Lung (tissue), 11 donors: ENCODE measurements at regions not wholly inside any gene's neighbourhood (a gene's known extent, or its start where the extent isn't known, plus 50 kb on each side); places are given as distances from the start of the nearest gene placed in this dataset.

Source experiments
- ATAC-seq: fragments of 200-7000 bp; cut with Tn5 transposase; one replicate; pipeline ENCODE4 v1.9.1; 2020; ENCODE audit warnings: moderate number of reproducible peaks; ENCODE audit not compliant: insufficient read depth, low FRiP score
- DNase-seq, 3 donors: peaks; one replicate each; pipeline ENCODE4 v3.0.0-alpha.2; 2013 to 2017
- H3K27ac ChIP-seq, 2 donors: one replicate each; pipeline ENCODE4 v1.5.1; 2013; ENCODE audit warnings: mild to moderate bottlenecking in 2 of 2, moderate library complexity in 2 of 2, control low read depth in 1 of 2, inconsistent platforms in 1 of 2, low read depth in 1 of 2, low read length in 1 of 2
- H3K27me3 ChIP-seq, 3 donors: one replicate each; pipeline ENCODE4 v1.5.1; 2013; ENCODE audit warnings: low read length in 2 of 3; ENCODE audit not compliant: control insufficient read depth in 3 of 3, insufficient read depth in 3 of 3
- H3K36me3 ChIP-seq, 4 donors: one replicate each; pipeline ENCODE4 v1.5.1; 2013; ENCODE audit warnings: low read length in 4 of 4, mild to moderate bottlenecking in 1 of 4, moderate library complexity in 1 of 4; ENCODE audit not compliant: control insufficient read depth in 4 of 4, insufficient read depth in 4 of 4
- H3K4me1 ChIP-seq, 5 donors: one replicate each; pipeline ENCODE4 v1.5.1; 2013; ENCODE audit warnings: low read length in 5 of 5, mild to moderate bottlenecking in 2 of 5, moderate library complexity in 1 of 5; ENCODE audit not compliant: control insufficient read depth in 5 of 5, insufficient read depth in 5 of 5
- H3K4me3 ChIP-seq: one replicate; pipeline ENCODE4 v1.5.1; 2013; ENCODE audit warnings: mild to moderate bottlenecking, control low read depth, moderate library complexity
- H3K9ac ChIP-seq, 2 donors: one replicate each; pipeline ENCODE4 v1.5.1; 2013; ENCODE audit warnings: low read length in 2 of 2, control low read depth in 1 of 2; ENCODE audit not compliant: insufficient read depth in 1 of 2
- H3K9me3 ChIP-seq, 4 donors: one replicate each; pipeline ENCODE4 v1.5.1; 2013; ENCODE audit warnings: low read length in 3 of 4, mild to moderate bottlenecking in 1 of 4, moderate library complexity in 1 of 4; ENCODE audit not compliant: control insufficient read depth in 4 of 4, insufficient read depth in 3 of 4
- CTCF ChIP-seq: IDR thresholded peaks from 2 replicates; pipeline ENCODE4 v1.5.1; 2012; ENCODE audit warnings: mild to moderate bottlenecking; ENCODE audit errors: control extremely low read depth, extremely low read depth
- WGBS, 2 donors: extraction: QIAGEN DNeasy Blood & Tissue Kit; methylation state at CpG; one replicate each; pipeline ENCODE4 v1.1.7; 2013; 5-methylcytosine and 5-hydroxymethylcytosine counted together
- donor health status: control.
- donor health status: control.
- donor health status: Bipolar disorder and iron deficiency.
- donor health status: healthy.
- donor health status: DM: yes; HTN: yes; CAD: no.

DNA sequence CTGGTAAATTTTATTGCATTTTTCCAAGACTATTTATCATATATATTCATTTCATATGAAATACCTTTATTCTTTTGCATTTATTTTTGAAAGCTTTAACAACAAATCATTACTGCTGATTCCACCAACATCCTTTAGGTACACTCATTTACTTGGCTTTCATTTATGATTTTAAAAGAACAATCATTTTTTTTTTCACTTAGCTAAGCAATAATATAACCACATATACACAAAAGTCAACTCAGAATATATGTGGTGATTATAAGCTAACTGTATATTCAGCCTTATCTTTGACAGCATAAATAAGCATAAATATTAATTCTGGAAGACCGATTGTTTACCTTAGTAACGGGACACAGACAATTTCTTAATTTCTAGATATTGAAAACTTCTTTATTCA is 458.6 kb upstream of the ZNF385D start:
- H3K4me3 ChIP-seq = no peak overlapping the region
- DNase-seq = peak in 1 of 3 donors; percentile 20
- 88 to 90% methylated on average over 2 of the region's 2 CpGs for WGBS, 2 donors
- H3K27me3 ChIP-seq = no peaks in the 10 kb centered on the region
- H3K9ac ChIP-seq = no peak overlapping the region
- peaks cover 0 to 10% (median 0%) of the 10 kb centered on the region in 5 donors for H3K4me1 ChIP-seq
- no peaks in the 10 kb centered on the region for H3K9me3 ChIP-seq
- no peaks in the 10 kb centered on the region for H3K36me3 ChIP-seq
- no peak for ATAC-seq
- no peak overlapping the region for H3K27ac ChIP-seq
- no peak for TF ChIP-seq CTCF

GRCh38 chr3:22210693-22211092 is 459.7 kb upstream of the ZNF385D start:
- Histone ChIP-seq H3K9ac (no peak overlapping the region), H3K36me3 (no peaks in the 10 kb centered on the region), H3K9me3 (no peaks in the 10 kb centered on the region), H3K27me3 (no peaks in the 10 kb centered on the region), H3K27ac (no peak overlapping the region), H3K4me3 (no peak overlapping the region), H3K4me1 (peaks cover 0 to 10% (median 0%) of the 10 kb centered on the region in 5 donors)
- no peak for ATAC-seq
- TF ChIP-seq CTCF = no peak
- no peak for DNase-seq

DNA sequence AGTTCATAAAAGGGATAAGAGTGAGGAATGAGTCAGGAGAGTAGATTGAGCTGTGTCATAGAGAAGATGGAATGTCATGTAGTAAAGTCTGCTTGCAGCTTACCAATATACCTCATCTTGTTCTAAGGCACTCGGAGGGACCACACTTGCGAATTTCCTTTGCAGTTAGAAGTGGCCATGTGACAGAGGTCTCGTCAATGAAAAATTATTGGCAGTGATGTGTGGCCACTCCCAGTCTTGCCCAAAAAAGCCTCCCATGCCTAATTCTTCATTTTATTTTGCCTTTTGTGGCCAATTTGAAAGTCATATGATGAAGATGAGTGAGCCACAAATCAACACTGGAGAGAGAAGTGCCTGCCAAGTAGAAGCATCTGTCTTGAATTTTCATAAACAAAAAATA is 465.6 kb upstream of the ZNF385D start:
- Histone ChIP-seq H3K4me3 (no peak overlapping the region), H3K27me3 (no peaks in the 10 kb centered on the region), H3K4me1 (peaks cover 0 to 2% (median 0%) of the 10 kb centered on the region in 5 donors), H3K36me3 (no peaks in the 10 kb centered on the region), H3K27ac (no peak overlapping the region), H3K9ac (no peak overlapping the region), H3K9me3 (no peaks in the 10 kb centered on the region)
- DNase-seq (no peak), ATAC-seq (no peak)
- 87% methylated on average over 3 of the region's 3 CpGs for WGBS, 2 donors
- TF ChIP-seq CTCF = no peak

DNA sequence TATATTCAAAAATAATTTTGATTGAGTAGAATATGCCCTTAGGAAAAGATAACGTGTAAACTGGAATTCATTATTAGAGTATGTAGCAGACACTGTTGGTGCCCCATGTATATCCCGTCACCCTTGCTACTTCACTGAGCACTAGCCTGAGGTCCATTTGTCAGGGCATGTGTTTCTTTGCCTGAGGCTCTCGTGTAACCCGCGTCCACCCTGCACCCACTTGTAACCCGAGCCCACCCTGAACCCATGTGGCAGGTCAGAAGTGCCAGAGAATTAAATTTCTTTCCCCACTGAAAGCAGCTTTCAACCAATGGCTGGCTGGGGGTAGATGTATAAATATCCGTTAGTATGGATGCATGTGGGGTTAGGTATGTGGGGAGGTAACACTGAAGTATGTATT is 474.2 kb upstream of the ZNF385D start:
- Histone ChIP-seq H3K9ac (no peak overlapping the region), H3K27ac (no peak overlapping the region), H3K27me3 (no peaks in the 10 kb centered on the region), H3K9me3 (peaks cover 0 to 6% (median 0%) of the 10 kb centered on the region in 4 donors), H3K36me3 (no peaks in the 10 kb centered on the region), H3K4me3 (no peak overlapping the region), H3K4me1 (no peaks in the 10 kb centered on the region)
- DNase-seq (no peak), ATAC-seq (no peak)
- 78 to 88% methylated on average over 7 of the region's 7 CpGs for WGBS, 2 donors
- no peak for TF ChIP-seq CTCF
